Naive B cell (primary cell): ENCODE measurements at regions not wholly inside any gene's neighbourhood (a gene's known extent, or its start where the extent isn't known, plus 50 kb on each side); places are given as distances from the start of the nearest gene placed in this dataset.

Experiments used
- ATAC-seq, 2 donors: fragments of 150-1000 bp; cut with Tn5 transposase; 2 replicates each; pipeline ENCODE4 v1.10.0; 2021; ENCODE audit warnings: low read depth in 2 of 2, mild to moderate bottlenecking in 2 of 2, moderate library complexity in 2 of 2
- DNase-seq: peaks from one replicate; pipeline ENCODE4 v3.0.0; 2022
- H3K27ac Mint-ChIP-seq, 6 donors: one replicate each; pipeline ENCODE4 v1.8.0; 2020 to 2022; ENCODE audit warnings: mild to moderate bottlenecking in 6 of 6, mixed read lengths in 6 of 6, moderate library complexity in 5 of 6, inconsistent platforms in 2 of 6
- H3K27me3 Mint-ChIP-seq, 3 donors: one replicate each; pipeline ENCODE4 v1.8.0; 2021 to 2022; ENCODE audit warnings: mixed read lengths in 3 of 3, mild to moderate bottlenecking in 1 of 3
- H3K36me3 Mint-ChIP-seq, 2 donors: one replicate each; pipeline ENCODE4 v1.8.0; 2020 to 2022; ENCODE audit warnings: mixed read lengths in 2 of 2, inconsistent platforms in 1 of 2, mild to moderate bottlenecking in 1 of 2
- H3K4me1 Mint-ChIP-seq, 3 donors: one replicate each; pipeline ENCODE4 v1.8.0; 2020 to 2022; ENCODE audit warnings: mixed read lengths in 3 of 3, inconsistent platforms in 1 of 3, mild to moderate bottlenecking in 1 of 3, moderate library complexity in 1 of 3
- H3K4me3 Mint-ChIP-seq, 8 donors: one replicate each; pipeline ENCODE4 v1.8.0; 2020 to 2022; ENCODE audit warnings: mild to moderate bottlenecking in 8 of 8, mixed read lengths in 8 of 8, moderate library complexity in 8 of 8, inconsistent platforms in 2 of 8
- H3K9me3 Mint-ChIP-seq, 7 donors: one replicate each; pipeline ENCODE4 v1.8.0; 2020 to 2022; ENCODE audit warnings: mixed read lengths in 7 of 7, mild to moderate bottlenecking in 5 of 7, inconsistent platforms in 2 of 7, moderate library complexity in 1 of 7

DNA sequence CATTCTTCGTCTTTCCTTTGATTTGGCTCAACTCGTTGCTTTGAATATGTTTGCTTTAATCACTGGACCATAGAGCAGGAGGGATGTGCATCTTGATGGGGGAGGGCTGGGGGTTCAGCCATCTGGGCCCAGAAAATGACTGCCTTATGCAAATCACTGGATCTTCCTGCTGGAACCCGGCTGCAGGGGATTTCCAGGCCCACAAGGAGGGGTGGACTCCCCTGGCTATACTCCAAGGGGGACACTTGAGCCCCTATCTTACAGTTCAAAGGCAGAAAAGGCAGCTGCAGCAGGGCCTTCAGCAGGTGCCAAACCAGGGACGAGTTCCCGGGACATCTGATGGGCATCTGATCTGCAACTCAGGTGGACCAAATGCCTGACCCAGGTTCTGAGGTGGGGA, 122.5 kb downstream of the DICER1 start:
- Mint-ChIP-seq H3K27me3 (peaks cover 5 to 25% (median 20%) of the 10 kb centered on the region in 3 donors), H3K27ac (no peak overlapping the region), H3K36me3 (no peaks in the 10 kb centered on the region), H3K4me1 (no peaks in the 10 kb centered on the region), H3K4me3 (no peak overlapping the region), H3K9me3 (peaks cover 2 to 29% (median 9%) of the 10 kb centered on the region in 7 donors)
- ATAC-seq: no peak
- DNase-seq: no peak

GRCh38 chr14:95033682-95034632, 123.4 kb downstream of the DICER1 start:
- Mint-ChIP-seq H3K4me1 (no peaks in the 10 kb centered on the region), H3K9me3 (peaks cover 5 to 30% (median 10%) of the 10 kb centered on the region in 7 donors), H3K36me3 (no peaks in the 10 kb centered on the region), H3K27ac (peak overlapping the region in 1 of 6 donors; percentile 67), H3K27me3 (peaks cover 10 to 31% (median 16%) of the 10 kb centered on the region in 3 donors), H3K4me3 (no peak overlapping the region)
- no peak for ATAC-seq
- DNase-seq: no peak

- H3K9me3 Mint-ChIP-seq: peaks cover 5 to 30% (median 10%) of the 10 kb centered on the region in 7 donors
- H3K4me3 Mint-ChIP-seq: no peak overlapping the region
- no peaks in the 10 kb centered on the region for H3K36me3 Mint-ChIP-seq
- no peak for DNase-seq
- H3K27ac Mint-ChIP-seq: no peak overlapping the region
- ATAC-seq: no peak
- H3K4me1 Mint-ChIP-seq: no peaks in the 10 kb centered on the region
- peaks cover 10 to 27% (median 13%) of the 10 kb centered on the region in 3 donors for H3K27me3 Mint-ChIP-seq
Observed at GRCh38 chr14:95033031-95033430, 124.3 kb downstream of the DICER1 start.

GRCh38 chr14:95026851-95027463, 130.4 kb downstream of the DICER1 start:
- Mint-ChIP-seq H3K9me3 (peaks cover 2 to 24% (median 4%) of the 10 kb centered on the region in 7 donors), H3K27me3 (peaks cover 19 to 27% (median 26%) of the 10 kb centered on the region in 3 donors)

GRCh38 chr14:95025941-95026340, 131.4 kb downstream of the DICER1 start:
- Mint-ChIP-seq H3K4me3 (no peak overlapping the region), H3K27me3 (peaks cover 25 to 30% (median 27%) of the 10 kb centered on the region in 3 donors), H3K9me3 (peaks cover 1 to 25% (median 8%) of the 10 kb centered on the region in 7 donors), H3K4me1 (no peaks in the 10 kb centered on the region), H3K27ac (no peak overlapping the region), H3K36me3 (no peaks in the 10 kb centered on the region)
- DNase-seq (no peak), ATAC-seq (no peak)

More at GRCh38 chr14:95026851-95027463, 130.4 kb downstream of the DICER1 start:
- no peaks in the 10 kb centered on the region for H3K36me3 Mint-ChIP-seq
- ATAC-seq: no peak
- H3K4me1 Mint-ChIP-seq: no peaks in the 10 kb centered on the region
- H3K4me3 Mint-ChIP-seq: no peak overlapping the region
- DNase-seq: no peak
- H3K27ac Mint-ChIP-seq: no peak overlapping the region

GRCh38 chr14:95025218-95025617, 132.1 kb downstream of the DICER1 start:
- peaks cover 26 to 32% (median 31%) of the 10 kb centered on the region in 3 donors for H3K27me3 Mint-ChIP-seq
- H3K27ac Mint-ChIP-seq: no peak overlapping the region
- H3K4me3 Mint-ChIP-seq: no peak overlapping the region
- H3K4me1 Mint-ChIP-seq: no peaks in the 10 kb centered on the region
- ATAC-seq (no peak), DNase-seq (no peak)
- H3K9me3 Mint-ChIP-seq: peaks cover 1 to 27% (median 8%) of the 10 kb centered on the region in 7 donors
- no peaks in the 10 kb centered on the region for H3K36me3 Mint-ChIP-seq

- Mint-ChIP-seq H3K27me3 (peaks cover 24 to 35% (median 33%) of the 10 kb centered on the region in 3 donors), H3K4me1 (no peaks in the 10 kb centered on the region), H3K36me3 (no peaks in the 10 kb centered on the region), H3K4me3 (no peak overlapping the region), H3K9me3 (peaks cover 0 to 22% (median 8%) of the 10 kb centered on the region in 7 donors), H3K27ac (no peak overlapping the region)
- DNase-seq (no peak), ATAC-seq (no peak)
Observed at GRCh38 chr14:95024380-95024779, 132.9 kb downstream of the DICER1 start.

DNA sequence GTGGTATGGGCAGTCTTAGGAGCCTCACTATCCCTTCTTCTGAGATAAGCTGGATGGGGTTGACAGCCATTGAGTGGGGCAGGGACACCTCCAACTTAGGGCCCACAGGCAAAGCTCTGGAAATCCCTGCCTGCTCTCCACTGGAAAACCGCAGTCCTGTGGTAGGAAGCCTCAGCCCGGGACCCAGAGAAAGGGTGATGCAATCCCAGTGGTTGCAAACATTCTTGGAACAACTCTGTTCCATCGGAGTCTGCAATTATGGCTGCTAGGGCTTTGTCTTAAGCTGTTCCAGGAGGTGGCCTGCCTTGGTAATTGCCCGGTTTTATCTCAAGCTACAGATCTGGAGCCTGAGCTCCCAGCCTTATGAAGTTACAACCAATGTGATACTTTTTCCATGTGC, 133.4 kb downstream of the DICER1 start:
- Mint-ChIP-seq H3K4me1 (no peaks in the 10 kb centered on the region), H3K9me3 (peaks cover 0 to 22% (median 5%) of the 10 kb centered on the region in 7 donors), H3K27me3 (peaks cover 20 to 39% (median 28%) of the 10 kb centered on the region in 3 donors), H3K27ac (no peak overlapping the region), H3K4me3 (no peak overlapping the region), H3K36me3 (no peaks in the 10 kb centered on the region)
- ATAC-seq: no peak
- DNase-seq: no peak

DNA sequence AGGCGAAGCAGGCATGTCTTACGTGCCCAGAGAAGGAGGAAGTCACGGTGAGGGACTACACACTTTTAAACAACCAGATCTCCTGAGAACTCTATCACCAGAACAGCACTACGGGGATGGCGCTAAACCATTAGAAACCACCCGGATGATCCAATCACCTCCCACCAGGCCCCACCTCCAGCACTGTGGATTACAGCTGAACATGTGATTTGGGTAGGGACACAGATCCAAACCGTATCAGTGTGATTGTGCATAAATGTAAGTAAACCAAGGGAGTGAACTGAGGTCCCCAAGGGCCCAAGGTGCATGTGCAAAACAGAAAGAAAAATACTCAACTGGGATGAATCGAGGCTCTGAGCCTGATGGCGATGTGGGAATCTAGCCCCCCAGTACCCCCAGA, 134.2 kb downstream of the DICER1 start:
- H3K36me3 Mint-ChIP-seq: no peaks in the 10 kb centered on the region
- H3K27ac Mint-ChIP-seq: no peak overlapping the region
- H3K9me3 Mint-ChIP-seq: peaks cover 0 to 22% (median 5%) of the 10 kb centered on the region in 7 donors
- DNase-seq (no peak), ATAC-seq (no peak)
- H3K4me1 Mint-ChIP-seq: no peaks in the 10 kb centered on the region
- no peak overlapping the region for H3K4me3 Mint-ChIP-seq
- peaks cover 20 to 36% (median 25%) of the 10 kb centered on the region in 3 donors for H3K27me3 Mint-ChIP-seq

DNA sequence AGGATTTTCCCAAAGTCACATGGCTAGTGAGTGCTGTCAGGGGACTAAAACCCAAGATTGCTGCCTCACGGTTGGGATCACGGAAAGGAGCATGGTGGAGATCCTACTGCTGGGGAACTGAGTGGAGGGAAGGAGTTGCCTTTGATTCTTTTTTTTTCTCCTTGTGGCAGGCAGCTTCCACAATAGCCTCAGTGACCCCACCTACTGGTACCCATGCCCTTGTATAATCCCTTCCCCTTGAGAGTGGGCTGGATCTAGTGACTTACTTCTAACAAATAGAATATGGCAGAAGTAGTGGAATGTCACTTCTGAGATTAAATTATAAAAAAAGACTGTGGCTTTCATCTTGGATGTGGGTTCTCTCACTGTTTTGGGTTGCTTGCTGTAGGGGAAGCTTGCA, 135.7 kb downstream of the DICER1 start:
- Mint-ChIP-seq H3K9me3 (peaks cover 0 to 22% (median 6%) of the 10 kb centered on the region in 7 donors), H3K4me1 (no peaks in the 10 kb centered on the region), H3K27me3 (peaks cover 16 to 29% (median 23%) of the 10 kb centered on the region in 3 donors), H3K36me3 (no peaks in the 10 kb centered on the region), H3K27ac (no peak overlapping the region), H3K4me3 (no peak overlapping the region)
- ATAC-seq (no peak), DNase-seq (no peak)

DNA sequence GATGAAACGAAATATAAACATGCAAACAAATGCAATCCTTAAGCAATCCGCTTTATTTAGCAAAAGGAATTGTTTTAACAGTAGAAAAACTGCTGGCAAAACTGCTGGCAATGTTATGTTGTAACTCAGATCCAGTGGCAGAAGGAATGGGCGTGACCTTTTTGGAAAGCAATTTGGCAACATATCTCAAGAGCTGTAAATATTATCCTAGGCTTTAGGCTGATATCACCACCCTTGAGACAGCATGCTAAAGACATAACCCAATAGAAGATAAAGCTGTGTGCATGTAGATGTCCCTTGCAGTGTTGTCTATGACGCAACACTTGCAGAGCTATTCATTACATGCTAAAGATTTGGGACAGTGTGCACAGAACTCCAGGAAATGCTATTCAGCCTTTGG, 138.5 kb downstream of the DICER1 start:
- Mint-ChIP-seq H3K27me3 (peaks cover 13 to 16% (median 15%) of the 10 kb centered on the region in 3 donors), H3K27ac (no peak overlapping the region), H3K4me1 (no peaks in the 10 kb centered on the region), H3K9me3 (peaks cover 0 to 39% (median 6%) of the 10 kb centered on the region in 7 donors), H3K36me3 (no peaks in the 10 kb centered on the region), H3K4me3 (no peak overlapping the region)
- ATAC-seq: no peak
- no peak for DNase-seq

DNA sequence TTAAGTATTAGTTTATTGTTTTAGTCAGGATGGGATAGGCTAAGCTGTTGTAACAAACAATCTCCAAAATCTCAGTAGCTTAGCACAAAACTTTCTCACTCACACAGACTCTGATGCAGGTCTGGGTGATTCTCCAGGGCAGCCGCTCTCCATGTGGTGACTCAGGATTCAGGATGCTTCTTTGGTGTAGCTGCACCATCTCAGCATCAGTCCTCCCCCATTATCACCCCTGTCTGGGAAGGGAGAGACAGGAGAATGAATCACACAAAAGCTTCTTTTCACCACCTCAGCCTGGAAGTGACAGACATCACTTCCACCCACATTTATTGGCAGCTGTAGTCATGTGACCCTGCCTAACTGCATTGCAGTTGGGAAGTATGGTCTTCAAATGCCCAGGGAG, 142.3 kb downstream of the DICER1 start:
- H3K36me3 Mint-ChIP-seq: peaks cover 0 to 7% of the 10 kb centered on the region in 2 donors
- no peak for DNase-seq
- no peaks in the 10 kb centered on the region for H3K4me1 Mint-ChIP-seq
- no peak overlapping the region for H3K4me3 Mint-ChIP-seq
- H3K27me3 Mint-ChIP-seq: peaks cover 16 to 24% (median 24%) of the 10 kb centered on the region in 3 donors
- ATAC-seq: no peak
- no peak overlapping the region for H3K27ac Mint-ChIP-seq
- H3K9me3 Mint-ChIP-seq: peaks cover 0 to 17% (median 4%) of the 10 kb centered on the region in 7 donors

GRCh38 chr14:95014036-95014435, 143.3 kb downstream of the DICER1 start:
- ATAC-seq (no peak), DNase-seq (no peak)
- Mint-ChIP-seq H3K4me3 (no peak overlapping the region), H3K9me3 (peaks cover 0 to 17% (median 4%) of the 10 kb centered on the region in 7 donors), H3K36me3 (peaks cover 0 to 7% of the 10 kb centered on the region in 2 donors), H3K27me3 (peaks cover 16 to 27% (median 24%) of the 10 kb centered on the region in 3 donors), H3K27ac (no peak overlapping the region), H3K4me1 (no peaks in the 10 kb centered on the region)
